HL-60 (cell line): ENCODE measurements at regions not wholly inside any gene's neighbourhood (a gene's known extent, or its start where the extent isn't known, plus 50 kb on each side); places are given as distances from the start of the nearest gene placed in this dataset.
"Not testable (repeated sequence)": the region's sequence is repeated elsewhere in the genome, so short reads cannot be mapped to it uniquely, and the experiment has no call there.

Experiments
- CTCF ChIP-seq: IDR thresholded peaks from one replicate; pipeline ENCODE4 v1.5.1; 2011; ENCODE audit warnings: low read length, control low read depth, inconsistent platforms; ENCODE audit not compliant: insufficient read depth
- GABPA ChIP-seq: IDR thresholded peaks from 2 replicates; pipeline ENCODE4 v1.6.1; 2012; ENCODE audit warnings: low read depth
- POLR2AphosphoS5 ChIP-seq: IDR thresholded peaks from 2 replicates; pipeline ENCODE4 v1.6.1; 2012; ENCODE audit warnings: low read depth
- REST ChIP-seq: IDR thresholded peaks from 2 replicates; pipeline ENCODE4 v1.6.1; 2012; ENCODE audit warnings: low read depth; ENCODE audit not compliant: insufficient replicate concordance

- not testable (repeated sequence) for TF ChIP-seq CTCF, POLR2AphosphoS5, REST, GABPA
Measured at GRCh38 chr2:89761171-89761570, 1069.7 kb downstream of the RPIA start.
